GM12892 (cell line): ENCODE measurements at regions not wholly inside any gene's neighbourhood (a gene's known extent, or its start where the extent isn't known, plus 50 kb on each side); places are given as distances from the start of the nearest gene placed in this dataset.

Source experiments
- POLR2AphosphoS5 ChIP-seq: IDR thresholded peaks from 2 replicates; pipeline ENCODE4 v1.6.1; 2011; ENCODE audit warnings: low read depth, low read length, control low read depth
- TAF1 ChIP-seq: IDR thresholded peaks from 2 replicates; pipeline ENCODE4 v1.6.1; 2011; ENCODE audit warnings: low read depth, mild to moderate bottlenecking, control low read depth, low read length, borderline replicate concordance

DNA sequence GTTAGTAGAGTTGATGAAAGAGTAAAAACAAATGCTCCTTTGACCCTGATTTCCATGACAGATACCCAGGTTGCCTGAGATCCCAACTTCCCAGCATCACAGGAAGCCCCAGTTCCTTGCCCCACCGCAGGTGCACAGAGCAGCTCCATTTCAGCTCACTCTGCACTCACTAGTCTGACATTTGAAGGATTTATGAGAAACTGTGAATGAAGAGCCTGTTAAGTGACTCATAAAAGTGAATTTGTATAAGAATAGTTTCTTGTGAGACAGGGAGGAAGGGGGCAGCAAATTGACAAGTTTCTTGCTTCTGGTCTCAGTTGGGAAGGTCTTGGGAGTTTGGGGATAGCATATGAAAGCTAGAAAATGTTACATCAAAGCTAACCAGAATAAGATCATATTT is 248.7 kb upstream of the ATP5MC3 start:
- TF ChIP-seq TAF1 (no peak), POLR2AphosphoS5 (no peak)
